ENCODE measurements at regions not wholly inside any gene's neighbourhood (a gene's known extent, or its start where the extent isn't known, plus 50 kb on each side); places are given as distances from the start of the nearest gene placed in this dataset.

DNA sequence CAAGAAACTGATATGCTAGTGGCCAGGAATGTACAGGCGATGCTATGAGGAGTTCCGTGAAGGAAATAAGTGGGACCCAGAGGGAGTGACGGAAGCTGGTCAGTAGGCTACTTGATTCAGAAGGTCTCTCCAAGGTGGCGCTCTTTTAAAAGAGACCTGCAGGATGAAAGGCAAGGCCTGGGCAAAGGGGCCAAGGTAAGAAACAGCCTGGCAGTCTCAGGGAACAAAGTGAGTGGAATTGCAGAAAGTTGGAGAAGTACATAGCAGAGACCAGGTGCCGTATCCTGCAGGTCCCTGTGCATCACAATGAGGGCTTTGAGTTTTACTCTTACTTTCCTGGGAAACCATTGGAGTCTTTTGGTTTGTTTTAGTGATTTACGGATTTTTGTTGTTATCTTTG lies 905.6 kb downstream of the BCL11B start:
- no peak for DNase-seq (ENCODE audit: low read depth, low spot score)
- TF ChIP-seq, protein P1, sequence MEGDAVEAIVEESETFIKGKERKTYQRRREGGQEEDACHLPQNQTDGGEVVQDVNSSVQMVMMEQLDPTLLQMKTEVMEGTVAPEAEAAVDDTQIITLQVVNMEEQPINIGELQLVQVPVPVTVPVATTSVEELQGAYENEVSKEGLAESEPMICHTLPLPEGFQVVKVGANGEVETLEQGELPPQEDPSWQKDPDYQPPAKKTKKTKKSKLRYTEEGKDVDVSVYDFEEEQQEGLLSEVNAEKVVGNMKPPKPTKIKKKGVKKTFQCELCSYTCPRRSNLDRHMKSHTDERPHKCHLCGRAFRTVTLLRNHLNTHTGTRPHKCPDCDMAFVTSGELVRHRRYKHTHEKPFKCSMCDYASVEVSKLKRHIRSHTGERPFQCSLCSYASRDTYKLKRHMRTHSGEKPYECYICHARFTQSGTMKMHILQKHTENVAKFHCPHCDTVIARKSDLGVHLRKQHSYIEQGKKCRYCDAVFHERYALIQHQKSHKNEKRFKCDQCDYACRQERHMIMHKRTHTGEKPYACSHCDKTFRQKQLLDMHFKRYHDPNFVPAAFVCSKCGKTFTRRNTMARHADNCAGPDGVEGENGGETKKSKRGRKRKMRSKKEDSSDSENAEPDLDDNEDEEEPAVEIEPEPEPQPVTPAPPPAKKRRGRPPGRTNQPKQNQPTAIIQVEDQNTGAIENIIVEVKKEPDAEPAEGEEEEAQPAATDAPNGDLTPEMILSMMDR (IDR thresholded peaks at IDR 0.05; ENCODE audit: insufficient read depth, low read length, missing control alignments) = no peak
- POLR2A ChIA-PET = no interaction called here
- H3K4me3 ChIP-seq (ENCODE audit: low read depth, low read length) = no peak overlapping the region
- CTCF ChIA-PET = no interaction called here

DNA sequence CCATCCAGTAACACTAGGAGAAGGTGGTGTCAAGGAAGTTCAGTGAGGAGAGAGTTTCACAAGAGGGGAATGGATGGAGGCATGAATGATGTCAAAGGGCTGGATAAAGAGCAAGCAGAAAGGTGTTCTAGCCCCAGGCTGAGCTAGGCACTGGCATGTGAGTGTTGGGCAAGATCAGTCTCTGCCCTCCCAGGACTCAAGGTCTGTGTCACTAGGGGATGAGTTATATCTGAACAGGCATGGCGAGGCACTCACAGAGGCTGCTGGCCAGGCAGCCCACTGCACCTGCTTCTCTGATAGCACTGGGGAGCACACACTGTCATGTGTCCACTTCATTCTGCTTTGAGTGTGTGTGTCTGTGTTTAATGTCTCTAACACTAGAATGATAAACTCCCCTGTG lies 903.8 kb downstream of the BCL11B start:
- POLR2A ChIA-PET = no interaction called here
- CTCF ChIA-PET = no interaction called here
- TF ChIP-seq, protein P1 (IDR thresholded peaks at IDR 0.05; ENCODE audit: insufficient read depth, low read length, missing control alignments) = no peak

DNA sequence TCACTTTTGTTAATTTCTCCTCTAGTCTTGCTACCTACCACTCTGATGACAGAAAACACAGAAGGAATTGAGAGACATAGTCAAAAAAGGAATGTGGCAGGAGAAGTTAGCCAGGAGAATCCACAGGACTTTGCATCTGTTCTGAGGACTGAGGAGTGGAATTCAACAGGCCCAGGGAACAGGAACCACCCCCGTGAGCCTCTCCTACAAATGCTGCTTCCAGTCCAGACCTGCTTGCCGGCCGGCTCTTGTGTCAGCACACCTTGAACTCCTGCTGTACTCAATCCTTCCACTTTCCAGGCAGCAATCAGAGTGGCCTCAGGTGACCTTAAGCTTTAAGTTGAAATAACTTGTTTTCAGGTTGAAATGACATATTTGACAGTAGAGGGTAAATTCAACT lies 903.1 kb downstream of the BCL11B start:
- no peak overlapping the region for H3K4me3 ChIP-seq (ENCODE audit: low read depth, low read length)
- ChIA-PET POLR2A (no interaction called here), CTCF (no interaction called here)
- TF ChIP-seq, protein P1 (IDR thresholded peaks at IDR 0.05; ENCODE audit: insufficient read depth, low read length, missing control alignments) = no peak
- DNase-seq (ENCODE audit: low read depth, low spot score) = no peak

More for the DNA sequence above, 903.8 kb downstream of the BCL11B start:
- no peak overlapping the region for H3K4me3 ChIP-seq (ENCODE audit: low read depth, low read length)
- DNase-seq (ENCODE audit: low read depth, low spot score) = no peak

DNA sequence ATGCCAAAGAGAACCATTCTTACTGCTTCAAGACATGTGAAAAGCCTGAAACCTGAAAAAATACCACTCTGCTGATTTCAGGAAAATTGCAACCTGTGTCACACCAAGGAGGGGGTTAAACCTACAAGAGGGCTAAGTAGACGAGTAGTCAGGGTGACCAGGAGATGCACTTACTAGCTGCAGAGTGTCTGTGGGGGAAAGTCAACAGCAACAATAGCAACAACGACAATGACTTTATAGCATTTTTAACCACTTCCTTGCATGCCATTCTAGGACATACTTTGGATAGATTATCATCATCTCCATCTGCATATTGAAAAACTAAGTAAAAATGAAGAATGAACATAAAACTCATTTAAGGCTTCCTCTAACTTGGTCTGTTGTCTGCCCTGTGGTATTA lies 902.7 kb downstream of the BCL11B start:
- ChIA-PET POLR2A (no interaction called here), CTCF (no interaction called here)
- TF ChIP-seq, protein P1 (IDR thresholded peaks at IDR 0.05; ENCODE audit: insufficient read depth, low read length, missing control alignments) = no peak
- DNase-seq (ENCODE audit: low read depth, low spot score) = no peak
- no peak overlapping the region for H3K4me3 ChIP-seq (ENCODE audit: low read depth, low read length)

DNA sequence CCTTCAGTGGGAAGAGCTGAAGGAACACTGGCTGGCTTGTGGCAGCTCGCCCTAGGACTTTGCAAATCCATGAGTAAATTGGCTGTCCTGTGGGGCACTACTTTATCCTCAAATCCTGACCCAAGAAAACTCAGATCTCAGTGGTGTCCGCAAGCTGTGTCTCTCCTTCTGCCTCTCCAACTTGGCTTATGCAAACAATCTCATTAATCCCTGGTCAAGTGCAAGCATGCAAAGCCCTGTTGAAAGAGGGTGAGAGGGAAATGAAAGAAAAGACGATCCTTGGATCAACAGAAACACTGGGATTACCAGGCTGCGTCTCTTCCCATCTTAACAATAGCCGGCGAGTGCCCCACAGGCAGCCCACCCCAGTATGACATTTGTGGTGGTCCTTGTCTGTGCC lies 901.6 kb downstream of the BCL11B start:
- TF ChIP-seq, protein P1 (IDR thresholded peaks at IDR 0.05; ENCODE audit: insufficient read depth, low read length, missing control alignments) = no peak
- DNase-seq (ENCODE audit: low read depth, low spot score) = no peak
- POLR2A ChIA-PET = no interaction called here
- H3K4me3 ChIP-seq (ENCODE audit: low read depth, low read length) = no peak overlapping the region
- CTCF ChIA-PET = no interaction called here

DNA sequence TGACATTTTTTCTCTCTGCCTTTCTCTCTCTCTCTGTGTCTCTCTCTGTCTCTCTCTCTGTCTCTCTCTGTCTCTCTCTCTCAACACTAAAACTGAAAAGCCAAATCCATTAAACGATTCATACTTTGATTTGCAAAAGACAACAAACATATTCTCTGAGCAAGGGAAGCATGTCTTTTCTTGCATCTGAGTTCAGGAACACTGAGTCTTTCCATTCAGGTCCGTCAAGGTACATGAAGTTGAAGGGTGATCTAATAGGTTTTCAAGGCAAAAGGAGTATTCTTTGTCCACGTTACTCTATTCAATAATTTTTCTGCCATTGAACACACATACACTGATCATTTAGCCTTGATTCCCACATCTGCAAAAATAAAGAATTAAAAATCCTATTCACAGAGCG lies 900.9 kb downstream of the BCL11B start:
- ChIA-PET POLR2A (no interaction called here), CTCF (no interaction called here)
- TF ChIP-seq, protein P1 (IDR thresholded peaks at IDR 0.05; ENCODE audit: insufficient read depth, low read length, missing control alignments) = no peak
- no peak overlapping the region for H3K4me3 ChIP-seq (ENCODE audit: low read depth, low read length)
- no peak for DNase-seq (ENCODE audit: low read depth, low spot score)

Measured in AG04449 (cell line).